ENCODE measurements at regions not wholly inside any gene's neighbourhood (a gene's known extent, or its start where the extent isn't known, plus 50 kb on each side); places are given as distances from the start of the nearest gene placed in this dataset.

DNA sequence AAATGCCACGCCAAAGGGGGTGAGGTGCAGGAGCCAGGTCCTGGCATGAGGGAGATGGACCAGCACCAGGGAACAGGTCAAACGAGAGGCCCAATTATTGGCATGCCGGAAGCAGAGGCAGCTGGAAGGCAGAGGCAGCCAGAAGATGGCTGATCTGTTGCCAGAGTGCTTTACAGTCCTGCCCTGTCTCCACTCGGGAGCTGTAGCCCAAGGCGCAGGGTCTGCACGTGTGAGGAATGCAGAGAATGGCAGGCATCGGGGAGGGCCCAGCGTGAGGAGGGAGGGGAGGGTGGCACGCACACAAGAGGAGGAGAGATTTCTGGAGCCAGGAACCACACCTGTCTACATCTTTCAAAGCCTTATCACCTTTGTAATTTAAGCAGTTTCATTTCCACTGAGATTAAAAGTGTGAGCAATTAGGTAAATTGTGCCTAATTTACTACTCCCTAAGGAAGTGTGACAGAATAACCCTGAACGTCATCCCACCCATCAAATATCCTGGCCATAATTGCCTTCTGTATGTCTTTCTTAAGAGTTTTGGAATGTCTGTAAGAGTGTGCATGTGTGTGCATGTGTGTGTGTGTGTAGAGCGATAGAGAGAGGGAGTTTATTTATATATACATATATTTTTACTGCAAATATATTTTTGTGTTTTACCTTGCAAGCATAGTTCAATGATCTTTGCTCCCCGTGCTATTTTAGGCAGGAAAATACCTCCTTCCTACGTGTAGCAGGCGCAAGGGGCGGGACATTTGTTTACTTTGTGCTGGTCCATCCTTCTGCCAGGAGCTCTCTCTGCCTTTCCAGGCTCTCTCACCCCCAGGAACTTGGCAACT is 125.5 kb upstream of the SERBP1 start:
- in situ Hi-C loops (cut with HindIII; ENCODE audit: low pct_unique_long_range_greater_than_20kb, low sequenced_read_pairs), result no loop called here
- DNase-seq (ENCODE audit: low read depth), result no peak

DNA sequence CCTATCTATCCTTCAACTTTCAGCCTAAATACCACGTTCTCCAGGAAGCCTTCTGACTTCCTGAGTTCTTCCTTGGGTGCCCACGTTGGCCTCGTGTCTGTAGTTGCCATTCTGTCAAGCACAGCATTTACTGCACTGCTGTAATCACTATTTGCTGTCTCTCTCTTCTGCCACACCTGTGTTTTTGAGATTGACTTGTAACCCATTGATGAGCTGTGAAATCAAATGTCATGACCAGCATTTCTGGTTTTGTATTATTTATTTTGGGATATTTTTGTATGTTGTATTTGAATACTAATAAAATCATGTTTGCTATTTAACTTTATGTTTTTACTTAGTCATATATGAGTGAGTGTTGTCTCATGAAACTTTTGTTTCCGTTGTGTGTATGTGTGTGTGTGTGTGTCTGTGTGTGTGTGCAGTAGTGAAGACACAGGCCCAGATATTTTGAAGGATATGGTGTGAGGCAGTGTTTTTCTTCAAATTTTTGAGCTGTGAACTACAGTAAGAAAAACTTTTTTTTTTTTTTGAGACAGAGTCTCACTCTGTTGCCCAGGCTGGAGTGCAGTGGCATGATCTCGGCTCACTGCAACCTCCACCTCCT is 126.2 kb upstream of the SERBP1 start:
- in situ Hi-C loops (cut with HindIII; ENCODE audit: low pct_unique_long_range_greater_than_20kb, low sequenced_read_pairs), result no loop called here
- no peak for DNase-seq (ENCODE audit: low read depth)

DNA sequence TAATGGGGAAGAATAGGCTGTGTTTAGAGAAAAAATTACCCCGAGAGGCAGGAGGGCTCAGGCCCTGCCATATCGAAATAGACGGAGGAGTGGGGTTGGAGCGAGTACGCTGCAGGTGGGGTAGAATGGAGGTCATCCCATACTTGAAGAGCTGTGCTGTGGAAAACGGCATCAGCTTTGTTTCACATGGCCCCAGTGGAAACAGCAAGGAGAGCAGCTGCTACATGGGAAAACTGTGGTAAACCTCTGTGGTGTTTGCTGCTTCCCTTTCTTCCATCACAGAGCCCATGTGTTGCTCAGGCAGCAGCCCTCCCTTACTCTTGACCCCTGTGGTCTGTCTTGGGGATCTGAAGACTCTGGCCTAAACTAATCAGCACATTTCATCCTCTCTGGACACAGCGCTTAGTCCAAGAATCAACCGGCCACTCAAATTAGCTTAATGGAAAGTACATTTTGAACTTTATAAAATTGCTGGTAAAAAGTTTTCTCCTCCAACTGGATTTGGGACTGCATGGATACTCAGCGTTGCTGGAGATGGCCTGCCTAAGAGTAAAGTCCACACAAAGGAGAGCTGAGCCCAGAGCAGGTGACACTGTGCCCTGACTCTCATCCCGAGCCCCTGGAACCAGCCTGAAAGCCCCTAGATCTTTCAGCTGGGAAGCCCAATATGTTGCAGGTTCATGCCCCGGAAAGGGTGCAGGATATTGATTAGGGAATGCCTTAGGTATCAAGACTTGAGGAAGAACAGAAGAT is 127.1 kb upstream of the GADD45A start:
- no peak for DNase-seq (ENCODE audit: low read depth)
- in situ Hi-C loops (cut with HindIII; ENCODE audit: low pct_unique_long_range_greater_than_20kb, low sequenced_read_pairs), result no loop called here

DNA sequence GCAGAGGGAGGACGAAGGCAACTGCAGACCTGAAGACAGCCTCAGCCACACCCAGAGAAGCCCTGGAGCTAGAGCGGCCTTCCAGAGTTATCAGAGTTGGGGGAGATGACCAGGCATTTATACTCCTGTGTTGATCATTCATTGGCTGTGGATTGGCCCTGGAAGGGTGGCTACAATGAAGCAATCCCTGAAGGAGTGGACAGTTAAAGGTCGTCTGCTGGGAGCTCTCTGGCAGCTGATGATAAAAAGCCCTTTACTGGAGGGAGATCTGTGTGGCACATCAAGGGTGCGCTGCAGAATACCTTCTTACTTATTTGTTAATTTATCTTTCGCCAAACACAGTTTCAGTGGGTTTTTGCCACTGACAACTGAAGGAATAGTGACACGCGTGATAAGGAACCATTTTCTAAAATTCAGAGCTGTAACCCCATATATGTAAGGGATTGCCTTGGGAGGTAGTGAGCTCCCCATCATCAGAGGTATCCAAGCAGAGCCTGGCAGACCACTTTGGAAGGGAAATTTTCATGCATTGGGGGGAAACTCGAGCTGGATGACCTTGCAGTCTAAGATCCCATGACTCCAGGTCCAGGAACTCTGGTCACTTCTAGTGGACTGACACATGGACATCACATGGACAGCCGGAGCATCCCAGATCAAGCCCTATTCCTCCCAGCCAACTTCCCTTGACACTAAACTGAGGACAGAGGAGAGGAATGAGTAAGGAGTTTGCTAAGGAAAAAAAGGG is 126.4 kb upstream of the GADD45A start:
- no peak for DNase-seq (ENCODE audit: low read depth)
- in situ Hi-C loops (cut with HindIII; ENCODE audit: low pct_unique_long_range_greater_than_20kb, low sequenced_read_pairs), result no loop called here

DNA sequence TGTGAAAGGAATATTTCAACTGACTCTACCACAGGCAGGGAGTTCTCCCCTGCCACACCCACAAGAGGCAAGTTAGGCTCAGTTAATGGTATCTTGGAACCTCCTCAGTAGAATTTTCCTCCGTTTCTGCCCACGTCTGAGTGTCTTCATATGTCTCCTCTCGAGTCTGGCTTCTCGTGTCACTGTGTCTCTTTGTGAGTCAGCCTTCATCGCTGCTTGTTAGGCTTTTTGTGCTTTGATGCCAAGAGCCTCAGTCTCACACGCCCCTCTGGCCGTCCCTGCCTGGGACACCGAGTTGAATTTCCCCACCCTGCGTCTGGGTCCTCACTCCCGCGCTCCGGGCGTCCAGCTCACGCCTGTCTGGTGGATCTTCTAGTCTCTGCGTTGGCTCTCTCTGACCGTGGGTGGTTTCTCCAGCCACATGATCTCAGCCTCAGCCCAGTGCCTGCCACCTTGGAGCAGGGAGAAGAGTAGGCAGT is 125.7 kb upstream of the GADD45A start:
- DNase-seq (ENCODE audit: low read depth), result no peak
- in situ Hi-C loops (cut with HindIII; ENCODE audit: low pct_unique_long_range_greater_than_20kb, low sequenced_read_pairs), result no loop called here

DNA sequence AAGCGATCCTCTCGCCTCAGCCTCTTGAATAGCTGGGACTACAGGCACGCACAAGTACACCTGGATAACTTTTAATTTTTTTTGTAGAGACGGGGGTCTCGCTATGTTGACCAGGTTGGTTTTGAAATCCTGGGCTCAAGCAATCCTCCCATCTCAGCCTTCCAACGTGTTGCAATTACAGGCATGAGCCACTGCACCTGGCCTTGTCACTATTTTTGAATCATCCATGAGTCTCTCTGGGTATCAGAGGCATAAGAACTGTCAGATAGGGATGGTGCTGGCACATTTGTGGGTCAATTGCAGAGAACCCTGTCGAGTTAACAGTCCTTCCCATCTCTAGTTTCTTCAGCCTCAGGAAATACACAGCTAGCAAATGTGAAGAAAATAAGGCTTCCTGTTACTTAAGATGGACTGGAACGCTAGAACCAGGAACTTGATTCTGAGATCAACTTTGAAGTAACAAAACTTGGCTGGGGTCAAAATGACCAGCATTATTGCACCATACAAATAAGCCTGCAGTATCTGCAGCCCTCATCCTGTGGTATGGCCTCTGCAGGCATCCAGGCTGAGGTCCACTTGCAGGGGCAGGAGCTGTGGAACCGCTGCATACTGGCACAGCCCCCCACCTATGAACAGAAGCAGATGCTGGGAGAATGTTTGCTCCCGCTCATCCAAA is 124.3 kb upstream of the GADD45A start:
- DNase-seq (ENCODE audit: low read depth), result no peak
- in situ Hi-C loops (cut with HindIII; ENCODE audit: low pct_unique_long_range_greater_than_20kb, low sequenced_read_pairs), result no loop called here

DNA sequence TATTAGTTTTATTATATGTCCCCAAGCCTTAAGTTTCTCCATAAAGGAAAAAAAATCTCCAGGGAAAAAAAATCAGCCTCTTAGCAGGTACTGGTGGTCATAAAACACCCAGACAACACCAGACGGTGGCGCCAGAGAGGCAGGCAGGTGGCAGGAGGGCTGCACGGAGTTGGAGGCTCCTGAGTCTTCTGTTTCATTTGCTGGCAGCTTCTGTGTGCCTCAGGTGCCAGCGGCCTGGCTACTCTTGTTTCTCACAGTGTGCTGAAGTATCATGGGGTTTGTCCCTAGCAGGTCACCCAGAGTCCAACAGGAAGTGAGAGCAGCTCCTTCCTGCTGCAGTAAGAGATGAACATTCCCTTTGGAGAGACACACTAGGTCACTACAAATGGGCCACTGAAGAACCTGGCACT is 123.3 kb upstream of the GADD45A start:
- in situ Hi-C loops (cut with HindIII; ENCODE audit: low pct_unique_long_range_greater_than_20kb, low sequenced_read_pairs), result no loop called here
- DNase-seq (ENCODE audit: low read depth), result peak; percentile 75

DNA sequence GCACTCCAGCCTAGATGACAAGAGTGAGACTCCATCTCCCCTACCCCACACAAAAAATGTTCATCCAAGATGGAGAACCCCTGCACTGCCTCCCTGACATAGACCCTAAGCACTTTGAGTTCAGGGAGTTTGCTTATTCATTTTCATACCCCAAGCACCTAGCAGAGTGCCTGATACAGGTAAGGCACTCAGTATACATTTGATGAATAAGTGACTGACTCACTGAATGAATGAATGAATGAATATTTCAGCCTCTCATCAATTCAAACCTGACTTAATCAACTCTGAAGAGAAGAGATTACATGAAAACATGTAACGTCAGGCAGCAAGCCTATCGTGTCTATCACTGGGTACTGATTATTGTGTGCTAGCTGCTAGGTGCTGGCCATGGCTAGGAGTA is 121.3 kb upstream of the GADD45A start:
- no peak for DNase-seq (ENCODE audit: low read depth)
- in situ Hi-C loops (cut with HindIII; ENCODE audit: low pct_unique_long_range_greater_than_20kb, low sequenced_read_pairs), result no loop called here

DNA sequence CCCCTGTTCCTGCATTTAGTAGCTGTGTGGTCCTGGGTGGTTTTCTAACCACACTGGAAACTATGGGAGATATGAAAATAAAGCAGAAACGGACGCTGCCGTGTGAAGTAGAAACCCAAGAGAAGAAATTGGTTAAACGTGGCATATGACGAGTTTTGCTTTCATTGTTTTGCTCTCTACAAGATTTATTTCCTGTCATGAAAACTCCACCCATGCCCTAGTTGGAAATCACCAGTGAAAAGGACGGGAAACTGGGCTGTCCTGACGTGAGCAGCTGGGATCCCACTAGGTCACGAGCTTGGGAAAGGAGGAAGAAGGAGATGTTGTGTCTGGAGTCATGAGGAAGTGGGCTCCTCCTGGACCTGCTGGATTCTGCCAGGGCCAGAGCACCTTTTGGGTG is 120.8 kb upstream of the GADD45A start:
- DNase-seq (ENCODE audit: low read depth), result no peak

DNA sequence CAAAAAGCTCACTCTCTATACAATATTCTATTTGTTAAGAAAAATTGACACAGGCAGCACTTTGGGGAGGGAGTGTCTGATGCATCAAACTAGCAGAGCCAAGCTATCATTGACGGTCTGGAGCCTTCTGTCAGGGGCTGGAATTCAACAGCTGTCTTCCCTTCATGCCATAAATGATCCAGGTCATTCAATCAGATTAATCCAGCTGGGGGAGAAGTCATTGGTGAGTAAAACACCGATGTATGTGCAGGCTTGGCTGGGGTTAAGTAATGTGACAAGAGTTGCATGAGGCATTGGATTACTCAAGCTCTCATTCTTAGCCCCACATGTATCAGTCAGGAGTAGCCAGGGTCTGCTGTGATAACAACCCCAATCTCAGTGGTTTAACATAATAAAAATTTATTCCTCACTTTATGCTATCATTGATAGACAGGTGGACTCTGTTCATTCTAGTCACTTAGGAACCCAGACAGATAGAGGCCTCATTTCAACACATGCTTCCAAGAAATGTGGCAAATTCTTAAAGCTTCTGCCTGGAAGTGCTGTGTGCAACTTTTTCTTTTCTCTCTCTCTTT is 118.1 kb upstream of the GADD45A start:
- in situ Hi-C loops (cut with HindIII; ENCODE audit: low pct_unique_long_range_greater_than_20kb, low sequenced_read_pairs), result no loop called here
- DNase-seq (ENCODE audit: low read depth), result no peak

More for the DNA sequence above, 120.8 kb upstream of the GADD45A start:
- in situ Hi-C loops (cut with HindIII; ENCODE audit: low pct_unique_long_range_greater_than_20kb, low sequenced_read_pairs), result no loop called here

DNA sequence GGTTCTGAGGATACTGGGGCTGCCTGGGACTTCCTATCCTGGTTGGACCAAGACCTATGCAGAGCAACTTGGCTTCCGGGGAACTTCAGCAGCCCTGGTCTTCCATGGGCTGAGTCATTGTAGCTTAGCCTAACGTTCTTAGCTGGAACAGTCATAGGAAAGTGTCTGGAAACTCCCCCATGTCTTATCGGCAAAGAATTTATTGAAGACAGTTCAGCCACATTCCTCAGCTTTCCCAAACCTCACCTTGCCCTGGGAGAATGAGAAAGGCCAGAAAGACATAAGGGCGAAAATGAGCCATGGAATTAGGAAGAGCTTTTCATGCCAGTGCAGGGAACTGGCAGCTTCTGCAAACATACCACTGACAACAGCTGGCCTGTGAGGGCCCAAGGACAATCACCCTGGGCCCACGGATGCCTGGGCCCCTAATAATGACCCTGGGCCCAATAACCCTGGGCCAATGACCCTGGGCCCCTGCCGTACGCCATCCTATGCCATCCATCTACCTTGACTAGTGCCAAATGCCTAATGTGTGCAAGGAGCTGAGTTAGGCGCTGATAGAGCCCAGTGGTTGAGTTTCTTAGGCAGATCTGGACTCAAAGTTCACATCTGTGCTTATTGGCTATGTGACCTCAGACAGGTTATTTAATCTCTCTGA is 114.4 kb upstream of the GADD45A start:
- in situ Hi-C loops (cut with HindIII; ENCODE audit: low pct_unique_long_range_greater_than_20kb, low sequenced_read_pairs), result no loop called here
- peak; percentile 68 for DNase-seq (ENCODE audit: low read depth)

DNA sequence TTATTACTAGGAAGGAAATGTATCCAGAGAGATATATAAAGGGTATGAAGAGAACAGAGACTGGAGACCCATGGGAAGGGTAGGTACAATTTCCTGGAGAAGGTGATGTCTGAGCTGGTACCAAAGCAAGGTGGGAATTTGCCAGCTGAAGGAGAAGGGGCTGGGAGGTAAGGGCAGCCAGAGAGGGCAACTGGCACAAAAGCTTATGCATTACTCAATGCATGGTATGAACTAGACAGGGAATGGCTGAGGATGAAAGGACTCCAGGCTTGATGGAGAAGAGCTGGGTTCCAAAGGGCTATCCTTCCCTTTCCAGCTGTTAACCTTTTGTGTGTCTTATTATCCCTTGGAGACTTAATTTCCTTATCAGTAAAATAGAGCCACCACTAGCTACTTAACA is 113.6 kb upstream of the GADD45A start:
- in situ Hi-C loops (cut with HindIII; ENCODE audit: low pct_unique_long_range_greater_than_20kb, low sequenced_read_pairs), result no loop called here
- no peak for DNase-seq (ENCODE audit: low read depth)

DNA sequence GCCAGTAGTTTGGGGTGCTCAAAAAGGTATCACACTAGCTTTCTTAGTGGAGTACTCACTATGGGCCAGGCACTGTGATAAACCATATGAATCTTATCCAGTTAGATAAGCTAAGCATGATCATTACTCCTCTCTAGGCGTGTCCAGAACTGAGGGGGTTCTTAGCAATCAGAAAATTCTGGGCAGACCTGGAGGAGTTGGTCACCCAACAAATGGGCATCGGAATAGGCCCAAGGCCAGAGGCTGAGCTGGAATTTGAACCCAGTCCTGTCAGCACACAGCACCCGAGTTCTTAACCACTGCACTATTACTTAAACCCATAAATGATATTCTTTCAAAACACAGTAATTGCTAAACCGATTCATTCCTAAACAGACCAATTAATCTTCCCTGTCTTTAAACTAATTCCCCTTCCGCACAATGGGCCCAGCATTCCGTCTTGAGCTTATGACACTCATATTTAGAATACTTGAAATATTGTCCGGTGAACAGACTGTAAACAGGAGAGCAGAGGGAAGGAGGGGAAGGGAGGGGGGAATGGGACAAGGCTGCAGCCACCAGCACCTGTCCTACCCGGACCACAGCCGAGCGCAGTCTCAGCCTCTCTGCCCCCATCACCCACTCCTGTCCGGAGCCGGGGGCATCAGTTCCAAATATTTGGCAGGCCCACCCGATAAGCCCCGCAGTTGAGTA is 113.0 kb upstream of the GADD45A start:
- in situ Hi-C loops (cut with HindIII; ENCODE audit: low pct_unique_long_range_greater_than_20kb, low sequenced_read_pairs), result no loop called here
- DNase-seq (ENCODE audit: low read depth), result no peak

DNA sequence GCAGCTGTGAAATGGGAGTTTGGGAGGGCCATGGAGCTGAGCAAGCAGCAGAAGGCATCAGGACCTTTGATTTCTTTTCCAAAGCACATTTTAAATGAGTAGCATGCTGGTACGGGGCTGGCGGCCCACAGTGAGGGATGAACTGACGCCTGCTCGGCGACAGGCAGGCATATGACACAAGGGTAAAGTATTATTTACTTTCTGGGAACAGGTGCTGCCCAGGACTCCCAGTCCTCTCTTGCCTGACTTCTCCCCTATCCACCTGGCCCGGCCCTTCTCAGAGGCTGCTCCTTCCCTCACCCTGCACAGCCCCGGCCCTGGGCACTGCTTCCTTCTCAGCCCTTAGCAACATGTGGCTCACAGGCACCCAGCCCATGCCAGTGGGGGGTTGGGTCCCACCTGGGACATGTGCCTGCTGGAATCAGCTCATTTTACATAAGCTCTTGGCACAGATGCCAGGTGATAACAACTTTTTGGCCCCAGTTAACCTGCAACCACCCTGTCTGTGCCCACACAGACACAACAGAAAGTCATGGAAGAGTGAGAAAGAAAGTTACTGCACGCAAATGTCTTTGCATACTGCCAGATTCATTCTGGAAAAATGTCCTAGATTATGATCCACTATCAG is 112.3 kb upstream of the GADD45A start:
- DNase-seq (ENCODE audit: low read depth), result no peak
- in situ Hi-C loops (cut with HindIII; ENCODE audit: low pct_unique_long_range_greater_than_20kb, low sequenced_read_pairs), result no loop called here

DNA sequence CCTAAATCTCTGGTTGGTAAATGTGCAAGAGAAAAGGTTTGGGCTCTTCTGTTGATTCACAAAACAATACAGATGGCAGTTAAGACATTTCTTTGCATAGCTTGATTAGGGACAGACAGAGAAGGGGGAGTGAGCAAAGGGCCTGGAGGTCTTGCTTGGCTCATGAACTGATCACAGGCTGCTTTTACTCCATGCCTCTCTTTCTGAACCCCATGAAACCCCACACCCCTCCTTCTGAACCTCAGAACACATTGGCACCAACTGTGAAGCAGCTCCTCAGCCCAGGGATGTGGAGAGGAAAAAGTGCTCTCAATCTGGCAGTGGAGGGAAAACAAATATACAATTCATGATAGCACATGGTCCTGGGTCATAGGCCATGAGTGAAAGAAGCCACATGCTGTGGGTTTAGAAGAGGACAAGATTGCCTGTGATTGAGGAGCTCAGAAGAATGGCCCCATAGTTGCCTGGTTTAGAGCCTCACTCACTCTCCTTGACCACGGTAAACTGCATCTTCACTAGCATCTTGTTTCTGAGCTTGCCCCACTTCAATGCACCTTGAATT is 111.6 kb upstream of the GADD45A start:
- in situ Hi-C loops (cut with HindIII; ENCODE audit: low pct_unique_long_range_greater_than_20kb, low sequenced_read_pairs), result no loop called here
- no peak for DNase-seq (ENCODE audit: low read depth)

DNA sequence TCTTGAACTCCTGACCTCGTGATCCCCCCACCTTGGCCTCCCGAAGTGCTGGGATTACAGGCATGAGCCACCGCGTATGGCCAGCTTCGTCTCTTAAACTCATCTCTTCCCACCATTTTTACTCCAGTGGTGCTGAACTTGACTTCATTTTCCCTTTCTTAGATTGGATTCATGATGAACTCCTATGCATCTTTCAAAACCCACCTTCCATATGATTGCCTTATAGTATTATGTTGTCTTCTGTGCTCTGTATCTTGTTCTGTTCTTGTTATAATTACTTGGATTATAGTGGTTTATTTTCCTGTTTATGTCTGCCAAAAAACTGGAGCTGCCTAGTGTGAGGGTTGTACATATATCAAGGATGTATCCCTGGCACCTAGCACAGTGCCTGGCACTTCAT is 110.8 kb upstream of the GADD45A start:
- DNase-seq (ENCODE audit: low read depth), result no peak

More for the DNA sequence above, 110.8 kb upstream of the GADD45A start:
- in situ Hi-C loops (cut with HindIII; ENCODE audit: low pct_unique_long_range_greater_than_20kb, low sequenced_read_pairs), result no loop called here
